ENCODE measurements at regions not wholly inside any gene's neighbourhood (a gene's known extent, or its start where the extent isn't known, plus 50 kb on each side); places are given as distances from the start of the nearest gene placed in this dataset.

- Histone ChIP-seq H3K36me3 (no peaks in the 10 kb centered on the region), H3K4me3 (no peak overlapping the region), H3K27me3 (no peaks in the 10 kb centered on the region), H3K27ac (peak overlapping the region in 9 of 12 donors; percentile 15 to 74 (median 55)), H3K4me1 (peaks cover 0 to 27% (median 5%) of the 10 kb centered on the region in 12 donors), H3K9me3 (no peaks in the 10 kb centered on the region)
- 29 to 45% (median 39%) methylated on average over 14 of the region's 14 CpGs for whole genome bisulfite sequencing, 4 donors
- TF ChIP-seq CTCF (IDR thresholded peaks at IDR 0.05) (no peak), POLR2A (IDR thresholded peaks at IDR 0.05) (no peak)
- intact Hi-C loops (cut with DNase I): loop anchor here in 3 of 10 donors (10.0 kb wide), 3 partner anchors 110 to 300 kb away; no protein-coding TSS in a partner anchor
- peak; percentile 55 to 92 (median 67) for DNase-seq
- peak; percentile 89 to 98 (median 96) for ATAC-seq
Measured at GRCh38 chr5:5795074-5795771, 372.7 kb downstream of the ICE1 start.

GRCh38 chr5:5794118-5794560 lies 371.7 kb downstream of the ICE1 start:
- Histone ChIP-seq H3K9me3 (no peaks in the 10 kb centered on the region), H3K27me3 (no peaks in the 10 kb centered on the region), H3K36me3 (no peaks in the 10 kb centered on the region), H3K27ac (no peak overlapping the region), H3K4me3 (no peak overlapping the region), H3K4me1 (peaks cover 0 to 22% (median 5%) of the 10 kb centered on the region in 12 donors)
- intact Hi-C loops (cut with DNase I): loop anchor here in 3 of 10 donors (5.0 to 10.0 kb wide), 4 partner anchors 109 to 299 kb away; no protein-coding TSS in a partner anchor
- no peak for DNase-seq
- ATAC-seq: no peak
- 81 to 84% (median 82%) methylated on average over 4 of the region's 4 CpGs for WGBS, 4 donors
- TF ChIP-seq POLR2A (IDR thresholded peaks at IDR 0.05): no peak
- TF ChIP-seq CTCF (IDR thresholded peaks at IDR 0.05): no peak

- Histone ChIP-seq H3K36me3 (no peaks in the 10 kb centered on the region), H3K9me3 (no peaks in the 10 kb centered on the region), H3K27ac (no peak overlapping the region), H3K4me1 (peaks cover 0 to 17% (median under 1%) of the 10 kb centered on the region in 12 donors), H3K4me3 (no peak overlapping the region), H3K27me3 (no peaks in the 10 kb centered on the region)
- no peak for TF ChIP-seq CTCF (IDR thresholded peaks at IDR 0.05)
- no peak for TF ChIP-seq POLR2A (IDR thresholded peaks at IDR 0.05)
- ATAC-seq (no peak), DNase-seq (no peak)
- intact Hi-C loops (cut with DNase I): loop anchor here in 3 of 10 donors (5.0 to 10.0 kb wide), 4 partner anchors 109 to 299 kb away; no protein-coding TSS in a partner anchor
- 81 to 84% (median 83%) methylated on average over 10 of the region's 10 CpGs for WGBS, 4 donors
Measured at GRCh38 chr5:5793242-5794117, 371.0 kb downstream of the ICE1 start.

- 75 to 92% (median 88%) methylated on average over 1 of the region's 1 CpG for WGBS, 4 donors
- ATAC-seq: no peak
- H3K27me3 ChIP-seq: no peaks in the 10 kb centered on the region
- H3K4me3 ChIP-seq: no peak overlapping the region
- intact Hi-C loops (cut with DNase I): loop anchor here in 3 of 10 donors (5.0 to 10.0 kb wide), 4 partner anchors 107 to 297 kb away; no protein-coding TSS in a partner anchor
- DNase-seq: no peak
- no peaks in the 10 kb centered on the region for H3K36me3 ChIP-seq
- no peak overlapping the region for H3K27ac ChIP-seq
- H3K4me1 ChIP-seq: peaks cover 0 to 13% (median 0%) of the 10 kb centered on the region in 12 donors
- peaks cover 0 to 1% (median 0%) of the 10 kb centered on the region in 12 donors for H3K9me3 ChIP-seq
- TF ChIP-seq POLR2A (IDR thresholded peaks at IDR 0.05) (no peak), CTCF (IDR thresholded peaks at IDR 0.05) (no peak)
Measured at GRCh38 chr5:5792106-5792505, 369.6 kb downstream of the ICE1 start.

All from heart left ventricle (tissue), 16 donors.